Panc1 (cell line): ENCODE measurements at regions not wholly inside any gene's neighbourhood (a gene's known extent, or its start where the extent isn't known, plus 50 kb on each side); places are given as distances from the start of the nearest gene placed in this dataset.

Experiments
- ATAC-seq: fragments of 200-7000 bp; cut with Tn5 transposase; 2 replicates; pipeline ENCODE4 v1.9.1; 2020; ENCODE audit warnings: mild to moderate bottlenecking, moderate library complexity
- BruUV-seq: library from RNA; stranded (reverse); fragments of 400-500 nt; replicated peaks from 2 replicates; lab custom pipeline; 2021; lab: Mats Ljungman, UMichigan
- CTCF ChIA-PET: fragments of 300-600 bp; sonication (Branson Sonifier 250); formaldehyde crosslinking; loops from one replicate; lab custom pipeline; 2022; ENCODE audit warnings: antibody characterized with exemption; lab: Charles Lee
- POLR2A ChIA-PET: fragments of 300-600 bp; sonication (Branson Sonifier 250); formaldehyde crosslinking; loops from one replicate; lab custom pipeline; 2022; ENCODE audit warnings: antibody characterized with exemption; lab: Charles Lee
- DNase-seq: peaks from one replicate; pipeline ENCODE4 v3.0.0-alpha.2; 2010; ENCODE audit warnings: low read depth, low spot score
- H3K27ac ChIP-seq: 2 replicates; pipeline ENCODE4 v1.5.1; 2011; ENCODE audit warnings: mild to moderate bottlenecking, low read length, inconsistent platforms
- H3K27me3 ChIP-seq: fragments of 200-500 bp; sonication (Bioruptor generic); 2 replicates; pipeline ENCODE4 v1.6.0; 2014; ENCODE audit warnings: low read length, inconsistent platforms; ENCODE audit not compliant: control insufficient read depth, insufficient read depth
- H3K36me3 ChIP-seq: fragments of 200-500 bp; sonication (Bioruptor generic); 2 replicates; pipeline ENCODE4 v1.5.1; 2014; ENCODE audit warnings: inconsistent platforms, mild to moderate bottlenecking, low read length, moderate library complexity; ENCODE audit not compliant: control insufficient read depth, insufficient read depth
- H3K4me1 ChIP-seq: 2 replicates; pipeline ENCODE4 v1.5.1; 2011; ENCODE audit warnings: inconsistent platforms, mild to moderate bottlenecking, low read length, moderate library complexity; ENCODE audit not compliant: control insufficient read depth, insufficient read depth
- H3K4me3 ChIP-seq, 2 experiments: 2 replicates each; pipeline ENCODE4 v1.5.1; 2011 to 2012; ENCODE audit warnings: low read depth in 2 of 2, low read length in 2 of 2, mild to moderate bottlenecking in 2 of 2, inconsistent platforms in 1 of 2, moderate library complexity in 1 of 2
- H3K9me3 ChIP-seq: fragments of 200-500 bp; sonication (Bioruptor generic); 2 replicates; pipeline ENCODE4 v1.5.1; 2014; ENCODE audit warnings: low read depth, mild to moderate bottlenecking, inconsistent platforms, low read length, moderate library complexity; ENCODE audit not compliant: control insufficient read depth, insufficient read depth
- CTCF ChIP-seq: fragments of 450-650 bp; IDR thresholded peaks from 2 replicates; pipeline ENCODE4 v1.5.1; 2017; ENCODE audit warnings: mild to moderate bottlenecking
- POLR2AphosphoS5 ChIP-seq: IDR thresholded peaks from 2 replicates; pipeline ENCODE4 v1.6.1; 2012; ENCODE audit warnings: mild to moderate bottlenecking, low read depth, low read length, moderate library complexity
- REST ChIP-seq, 2 experiments: IDR thresholded peaks; 2 replicates each; pipeline ENCODE4 v1.6.1; 2011 to 2012; ENCODE audit warnings: low read depth in 2 of 2, control low read depth in 1 of 2, low read length in 1 of 2, mild to moderate bottlenecking in 1 of 2, moderate library complexity in 1 of 2; ENCODE audit not compliant: insufficient read depth in 1 of 2
- SIN3A ChIP-seq: IDR thresholded peaks from 2 replicates; pipeline ENCODE4 v1.6.1; 2012; ENCODE audit warnings: low read depth, mild to moderate bottlenecking, low read length, moderate library complexity, borderline replicate concordance; ENCODE audit not compliant: insufficient read depth
- TCF7L2 ChIP-seq: IDR thresholded peaks from 2 replicates; pipeline ENCODE4 v1.6.1; 2011; ENCODE audit warnings: mild to moderate bottlenecking, low read depth, low read length, inconsistent platforms
- in situ Hi-C: cut with HindIII; loops from 2 replicates; pipeline ENCODE4 v1.10.0; 2016; ENCODE audit warnings: low sequenced_read_pairs, low pct_unique_long_range_greater_than_20kb
- intact Hi-C: fragments of 100-400 bp; cut with micrococcal nuclease; formaldehyde crosslinking; loops from one replicate; pipeline ENCODE4 v1.10.0; 2022; ENCODE audit not compliant: unreplicated experiment

GRCh38 chr11:35073691-35074419 is 65.1 kb upstream of the CD44 start:
- Histone ChIP-seq H3K4me1 (peaks cover 30% of the 10 kb centered on the region), H3K4me3 (no peak overlapping the region), H3K36me3 (no peaks in the 10 kb centered on the region), H3K27me3 (no peaks in the 10 kb centered on the region), H3K9me3 (peaks cover 21% of the 10 kb centered on the region; the same call in 1 of the 2 replicates), H3K27ac (peak overlapping the region; percentile 26)
- in situ Hi-C loops (no loop called here), intact Hi-C loops (no loop called here)
- ChIA-PET CTCF (no interaction called here), POLR2A (no interaction called here)
- BruUV-seq, result no TSS peak
- DNase-seq, result no peak
- TF ChIP-seq SIN3A, result no peak
- no peak for TF ChIP-seq REST (IDR thresholded peaks at IDR 0.05; ENCODE audit: insufficient read depth in 1 of 2, low read depth in 2 of 2, low read length in 1 of 2)
- TF ChIP-seq CTCF, result no peak
- no peak for TF ChIP-seq POLR2AphosphoS5
- TF ChIP-seq TCF7L2, result no peak
- ATAC-seq, result no peak

- intact Hi-C loops (no loop called here), in situ Hi-C loops (no loop called here)
- Histone ChIP-seq H3K4me3 (no peak overlapping the region), H3K27ac (peak overlapping the region; percentile 97), H3K27me3 (no peaks in the 10 kb centered on the region), H3K4me1 (peaks cover 41% of the 10 kb centered on the region), H3K9me3 (peaks cover 3% of the 10 kb centered on the region; the same call in 1 of the 2 replicates), H3K36me3 (no peaks in the 10 kb centered on the region)
- BruUV-seq, result no TSS peak
- DNase-seq, result no peak
- ChIA-PET CTCF (no interaction called here), POLR2A (no interaction called here)
- TF ChIP-seq REST (IDR thresholded peaks at IDR 0.05; ENCODE audit: insufficient read depth in 1 of 2, low read depth in 2 of 2, low read length in 1 of 2), result no peak
- no peak for TF ChIP-seq SIN3A
- no peak for TF ChIP-seq TCF7L2
- TF ChIP-seq POLR2AphosphoS5, result no peak
- no peak for TF ChIP-seq CTCF
- ATAC-seq, result no peak
Measured at GRCh38 chr11:35076201-35077100, 62.5 kb upstream of the CD44 start.
